ENCODE measurements at regions not wholly inside any gene's neighbourhood (a gene's known extent, or its start where the extent isn't known, plus 50 kb on each side); places are given as distances from the start of the nearest gene placed in this dataset.

DNA sequence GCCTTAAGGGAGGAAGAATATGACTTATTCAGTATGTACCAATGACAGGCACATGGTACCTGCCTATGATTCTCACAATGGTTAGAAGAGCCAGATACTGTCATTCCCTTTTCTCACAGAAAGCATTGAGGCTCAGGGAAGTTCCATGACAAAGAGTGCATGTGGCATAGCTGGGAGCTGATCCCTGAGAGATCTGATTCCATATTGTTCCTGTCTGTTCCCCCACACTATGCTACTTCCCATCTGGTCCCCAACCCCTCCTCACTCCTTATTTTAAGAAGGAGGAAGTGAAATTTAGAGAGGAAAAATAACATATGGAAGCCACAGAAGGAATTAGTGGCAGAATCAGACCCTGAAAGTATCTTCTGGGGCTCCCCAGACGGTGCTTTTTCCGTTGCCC, 500.0 kb downstream of the PLPP3 start:
- peaks cover 0 to 2% of the 10 kb centered on the region in 2 donors for H3K9me3 Mint-ChIP-seq
- no peak overlapping the region for H3K4me3 Mint-ChIP-seq
- no peaks in the 10 kb centered on the region for H3K4me1 Mint-ChIP-seq
- peaks cover 0 to 7% of the 10 kb centered on the region in 2 donors for H3K27me3 Mint-ChIP-seq
- ATAC-seq (replicated peaks) (no peak), DNase-seq (no peak)
- peaks cover 0 to 1% of the 10 kb centered on the region in 2 donors for H3K36me3 Mint-ChIP-seq
- no peak overlapping the region for H3K27ac Mint-ChIP-seq

DNA sequence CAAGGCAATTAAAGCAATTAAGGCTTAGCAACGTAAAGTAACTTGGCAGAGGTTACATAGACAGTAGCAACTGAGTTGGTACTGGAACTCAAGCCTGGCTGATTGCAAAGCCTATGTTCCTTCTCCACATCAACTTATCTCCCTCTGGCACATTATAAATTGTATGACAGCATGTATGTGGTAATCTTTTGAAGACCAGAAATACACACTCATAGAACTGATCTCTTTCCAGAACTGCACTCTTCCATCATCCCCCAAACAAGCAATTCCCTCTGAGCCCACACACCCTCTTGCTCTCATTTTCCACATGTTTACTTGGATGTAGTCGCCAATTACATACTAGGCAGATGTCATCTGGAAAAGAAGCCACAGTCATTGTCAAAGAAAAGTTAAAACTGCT, 502.2 kb downstream of the PLPP3 start:
- no peak overlapping the region for H3K4me3 Mint-ChIP-seq
- H3K27ac Mint-ChIP-seq: no peak overlapping the region
- no peaks in the 10 kb centered on the region for H3K4me1 Mint-ChIP-seq
- DNase-seq: no peak
- H3K27me3 Mint-ChIP-seq: no peaks in the 10 kb centered on the region
- H3K36me3 Mint-ChIP-seq: peaks cover 0 to 1% of the 10 kb centered on the region in 2 donors
- ATAC-seq (replicated peaks): no peak
- peaks cover 0 to 2% of the 10 kb centered on the region in 2 donors for H3K9me3 Mint-ChIP-seq

DNA sequence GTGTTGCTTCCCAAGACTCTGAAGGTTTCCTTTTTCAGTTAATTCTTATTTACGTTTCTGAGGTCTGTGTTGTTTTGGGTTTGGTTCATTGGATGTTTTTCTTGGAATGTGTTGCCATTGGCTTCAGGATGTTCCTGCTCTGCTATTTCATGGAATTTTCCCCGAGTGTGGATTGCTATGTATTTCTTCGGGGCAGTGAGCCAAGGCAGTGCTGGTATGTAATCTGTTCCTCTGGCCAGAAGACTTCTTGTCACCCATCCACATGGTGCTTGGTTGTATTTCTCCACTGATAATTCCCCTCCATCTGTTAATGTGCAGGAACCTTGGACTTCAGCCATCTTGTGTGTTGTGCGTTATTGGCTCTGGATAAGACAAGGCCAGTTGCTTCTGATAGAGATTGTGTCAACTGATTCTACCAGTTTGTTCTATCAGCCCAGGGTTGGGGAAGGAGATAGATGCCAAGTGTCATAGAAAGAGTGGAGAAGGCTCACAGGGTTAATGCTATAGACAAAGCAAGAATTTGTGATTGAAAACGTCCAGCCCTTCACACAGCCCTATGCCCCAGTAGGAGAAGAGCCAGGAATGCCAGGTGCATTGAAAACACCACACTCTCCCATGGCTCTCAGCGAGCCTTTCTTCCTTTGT, 505.2 kb downstream of the PLPP3 start:
- Mint-ChIP-seq H3K4me1 (no peaks in the 10 kb centered on the region), H3K4me3 (no peak overlapping the region), H3K27me3 (peaks cover 0 to 4% of the 10 kb centered on the region in 2 donors), H3K27ac (no peak overlapping the region), H3K9me3 (peaks cover 0 to 2% of the 10 kb centered on the region in 2 donors), H3K36me3 (peaks cover 0 to 1% of the 10 kb centered on the region in 2 donors)
- ATAC-seq (replicated peaks): no peak
- no peak for DNase-seq

DNA sequence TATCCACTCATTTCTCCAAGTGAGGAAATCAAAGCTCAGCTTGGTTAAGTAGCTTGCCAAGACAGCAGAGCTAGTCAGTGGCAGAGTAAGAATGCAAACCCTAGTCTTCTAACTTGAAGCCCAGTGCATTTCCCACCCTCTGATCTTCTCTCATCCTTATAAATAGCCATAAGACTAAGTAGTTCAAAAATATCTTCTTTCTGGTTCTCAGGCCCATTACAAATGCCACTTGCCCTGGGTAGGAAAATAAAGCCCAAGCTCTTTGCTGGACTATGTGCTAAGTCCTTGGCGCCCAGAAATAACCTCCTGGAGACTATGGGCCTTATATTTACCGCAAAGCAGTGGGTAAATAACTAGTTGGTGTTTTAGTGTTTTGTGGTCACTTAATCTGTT, 505.8 kb downstream of the PLPP3 start:
- peaks cover 0 to 4% of the 10 kb centered on the region in 2 donors for H3K27me3 Mint-ChIP-seq
- no peak overlapping the region for H3K4me3 Mint-ChIP-seq
- peaks cover 0 to 1% of the 10 kb centered on the region in 2 donors for H3K36me3 Mint-ChIP-seq
- peaks cover 0 to 2% of the 10 kb centered on the region in 2 donors for H3K9me3 Mint-ChIP-seq
- DNase-seq (no peak), ATAC-seq (replicated peaks) (no peak)
- no peak overlapping the region for H3K27ac Mint-ChIP-seq
- no peaks in the 10 kb centered on the region for H3K4me1 Mint-ChIP-seq

DNA sequence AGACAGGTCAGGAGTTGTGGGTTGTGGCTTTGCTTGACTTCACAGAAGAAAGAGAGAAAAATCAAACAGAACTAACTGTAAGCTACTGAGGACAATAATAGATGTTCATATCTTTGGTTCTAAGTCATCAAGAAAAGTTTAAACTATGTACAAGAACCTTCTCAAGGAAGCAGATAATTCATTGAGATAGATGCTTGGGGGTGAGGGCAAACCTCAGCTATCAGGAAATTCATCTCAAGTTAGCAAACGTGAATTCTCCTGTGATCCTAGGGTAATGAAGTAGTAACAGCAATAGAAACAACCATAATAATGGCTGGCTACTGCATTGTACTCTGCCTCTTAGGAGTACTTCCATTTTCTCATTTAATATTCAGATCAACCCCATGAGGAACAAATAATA, 506.2 kb downstream of the PLPP3 start:
- no peak for ATAC-seq (replicated peaks)
- H3K36me3 Mint-ChIP-seq: peaks cover 0 to 1% of the 10 kb centered on the region in 2 donors

DNA sequence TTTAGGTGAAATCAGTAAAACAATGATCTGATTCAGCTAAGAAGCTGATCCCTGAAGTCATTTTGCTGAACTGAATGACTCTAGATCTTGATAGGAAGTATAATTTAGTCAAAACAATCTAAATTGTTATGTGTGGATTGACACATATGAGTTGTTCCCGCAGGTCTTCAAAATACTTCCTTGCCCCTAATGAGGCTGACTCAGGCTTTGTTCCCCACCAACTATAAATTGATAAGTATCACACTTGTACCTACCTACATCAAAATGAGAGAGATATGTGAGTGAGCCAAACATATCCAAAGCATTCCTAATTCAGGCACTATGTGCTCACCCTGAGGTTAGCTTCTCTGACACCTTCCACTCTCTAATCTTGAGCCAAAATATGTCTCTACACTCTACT, 507.1 kb downstream of the PLPP3 start:
- Mint-ChIP-seq H3K27me3 (peaks cover 0 to 6% of the 10 kb centered on the region in 2 donors), H3K9me3 (peaks cover 0 to 2% of the 10 kb centered on the region in 2 donors), H3K27ac (no peak overlapping the region), H3K36me3 (peaks cover 0 to 1% of the 10 kb centered on the region in 2 donors), H3K4me3 (no peak overlapping the region), H3K4me1 (no peaks in the 10 kb centered on the region)
- no peak for DNase-seq
- ATAC-seq (replicated peaks): no peak

More for the DNA sequence above, 506.2 kb downstream of the PLPP3 start:
- Mint-ChIP-seq H3K4me3 (no peak overlapping the region), H3K27ac (no peak overlapping the region), H3K4me1 (no peaks in the 10 kb centered on the region), H3K9me3 (peaks cover 0 to 2% of the 10 kb centered on the region in 2 donors), H3K27me3 (peaks cover 0 to 4% of the 10 kb centered on the region in 2 donors)
- DNase-seq: no peak

DNA sequence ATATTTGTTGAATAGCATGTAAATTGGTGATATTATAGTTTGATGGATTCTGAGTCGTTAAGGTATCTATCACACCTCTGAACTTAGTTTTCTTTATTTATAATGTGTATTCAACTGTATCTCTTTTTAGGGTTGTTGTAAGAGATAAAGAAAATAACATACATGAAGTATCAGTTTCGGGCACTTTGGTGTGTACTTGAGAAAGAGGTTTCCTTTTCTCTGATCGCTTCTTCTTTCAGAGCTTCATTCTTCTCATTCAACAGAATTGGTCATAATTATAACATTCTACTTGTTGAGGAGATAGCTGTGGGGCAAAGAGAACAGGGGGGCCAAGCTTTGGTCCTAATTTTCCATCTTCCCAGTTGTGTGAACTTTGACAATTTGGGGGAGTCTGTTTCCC, 508.0 kb downstream of the PLPP3 start:
- H3K36me3 Mint-ChIP-seq: peaks cover 0 to under 1% of the 10 kb centered on the region in 2 donors
- H3K27ac Mint-ChIP-seq: no peak overlapping the region
- no peak overlapping the region for H3K4me3 Mint-ChIP-seq
- DNase-seq (no peak), ATAC-seq (replicated peaks) (no peak)
- no peaks in the 10 kb centered on the region for H3K4me1 Mint-ChIP-seq
- peaks cover 0 to under 1% of the 10 kb centered on the region in 2 donors for H3K9me3 Mint-ChIP-seq
- peaks cover 0 to 13% of the 10 kb centered on the region in 2 donors for H3K27me3 Mint-ChIP-seq

DNA sequence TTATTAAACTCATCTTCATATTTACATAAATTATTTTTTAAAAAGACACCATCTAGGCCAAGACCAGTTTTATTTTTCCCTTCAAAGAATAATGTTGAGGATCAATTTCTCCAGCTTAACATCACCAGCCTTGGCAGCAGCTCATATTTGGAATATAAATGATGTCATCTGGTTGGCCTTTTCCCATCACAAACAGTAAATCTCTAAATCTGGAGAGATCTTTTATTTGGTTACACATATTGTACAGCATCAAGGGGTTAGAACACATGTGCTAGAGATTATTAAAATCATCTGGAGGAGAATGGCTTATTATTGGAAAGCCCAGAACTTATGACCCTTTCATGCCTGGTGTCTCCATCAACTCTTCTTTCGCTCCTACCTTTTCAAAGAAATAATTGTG, 508.8 kb downstream of the PLPP3 start:
- H3K27me3 Mint-ChIP-seq: peaks cover 0 to 16% of the 10 kb centered on the region in 2 donors
- no peaks in the 10 kb centered on the region for H3K36me3 Mint-ChIP-seq
- ATAC-seq (replicated peaks) (no peak), DNase-seq (no peak)
- H3K4me1 Mint-ChIP-seq: no peaks in the 10 kb centered on the region
- H3K4me3 Mint-ChIP-seq: no peak overlapping the region
- H3K27ac Mint-ChIP-seq: no peak overlapping the region
- H3K9me3 Mint-ChIP-seq: no peaks in the 10 kb centered on the region

DNA sequence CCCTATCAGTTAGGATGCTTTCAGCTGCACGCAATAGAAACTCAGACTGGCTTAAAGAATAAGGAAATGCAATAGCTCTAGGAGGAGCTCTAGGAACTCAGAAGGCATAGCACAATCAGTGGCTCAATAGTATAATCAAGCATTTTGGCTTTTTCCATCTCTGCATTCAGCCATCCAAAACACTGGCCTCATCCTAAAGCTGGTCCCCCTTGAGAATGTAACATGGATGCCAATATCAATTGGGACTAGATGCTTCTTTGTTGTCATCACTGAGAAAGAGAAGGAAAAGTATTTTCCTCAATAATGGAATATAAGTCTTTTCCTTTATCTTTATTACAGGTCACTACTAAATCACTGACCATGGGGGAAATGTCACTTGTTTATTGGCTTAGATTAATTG, 509.5 kb downstream of the PLPP3 start:
- Mint-ChIP-seq H3K4me3 (no peak overlapping the region), H3K4me1 (no peaks in the 10 kb centered on the region), H3K27me3 (peaks cover 0 to 19% of the 10 kb centered on the region in 2 donors), H3K9me3 (no peaks in the 10 kb centered on the region), H3K27ac (no peak overlapping the region), H3K36me3 (no peaks in the 10 kb centered on the region)
- DNase-seq: no peak
- ATAC-seq (replicated peaks): no peak

DNA sequence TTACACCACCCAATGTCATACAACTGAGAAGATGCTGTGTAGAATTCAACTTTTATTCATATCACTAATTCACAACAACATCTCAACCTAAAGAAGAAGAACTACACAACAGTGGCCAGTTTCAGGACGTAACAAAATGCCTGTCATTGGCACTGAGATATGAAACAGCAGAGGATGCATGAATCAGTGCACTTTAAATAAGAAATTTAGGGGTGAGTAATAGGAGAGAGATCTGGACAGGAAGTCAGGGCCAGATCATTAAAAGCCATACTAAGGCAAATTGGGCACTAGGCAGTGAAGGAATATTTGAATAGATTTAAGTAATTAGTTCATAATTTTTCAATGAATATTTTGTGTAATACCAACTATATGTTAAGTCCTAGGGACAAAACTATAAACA, 510.5 kb downstream of the PLPP3 start:
- no peaks in the 10 kb centered on the region for H3K36me3 Mint-ChIP-seq
- no peaks in the 10 kb centered on the region for H3K9me3 Mint-ChIP-seq
- ATAC-seq (replicated peaks): no peak

DNA sequence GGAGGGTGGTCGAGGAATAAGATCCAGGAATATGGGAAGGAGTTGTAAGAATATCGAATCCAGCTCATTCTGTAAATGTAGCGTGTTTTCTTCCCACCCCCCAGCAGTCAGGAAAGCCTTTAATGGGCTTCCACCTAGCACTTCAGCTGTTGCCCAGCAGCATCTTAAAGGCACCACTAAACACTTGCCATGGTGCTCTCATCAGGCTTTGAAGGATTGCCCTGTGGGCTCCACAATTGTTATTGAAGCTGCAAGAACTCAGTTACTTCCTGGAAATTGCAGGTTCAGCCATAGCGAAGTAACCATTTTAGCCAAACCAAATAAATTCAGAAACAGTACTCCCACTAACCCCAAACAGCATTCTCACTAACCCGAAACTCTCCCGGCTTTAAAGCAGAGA, 511.2 kb downstream of the PLPP3 start:
- Mint-ChIP-seq H3K9me3 (no peaks in the 10 kb centered on the region), H3K27me3 (peaks cover 0 to 19% of the 10 kb centered on the region in 2 donors), H3K4me1 (no peaks in the 10 kb centered on the region), H3K4me3 (no peak overlapping the region), H3K36me3 (no peaks in the 10 kb centered on the region), H3K27ac (no peak overlapping the region)
- DNase-seq (no peak), ATAC-seq (replicated peaks) (no peak)

More for the DNA sequence above, 510.5 kb downstream of the PLPP3 start:
- Mint-ChIP-seq H3K27ac (no peak overlapping the region), H3K4me1 (no peaks in the 10 kb centered on the region), H3K27me3 (peaks cover 0 to 19% of the 10 kb centered on the region in 2 donors), H3K4me3 (no peak overlapping the region)
- DNase-seq: no peak

DNA sequence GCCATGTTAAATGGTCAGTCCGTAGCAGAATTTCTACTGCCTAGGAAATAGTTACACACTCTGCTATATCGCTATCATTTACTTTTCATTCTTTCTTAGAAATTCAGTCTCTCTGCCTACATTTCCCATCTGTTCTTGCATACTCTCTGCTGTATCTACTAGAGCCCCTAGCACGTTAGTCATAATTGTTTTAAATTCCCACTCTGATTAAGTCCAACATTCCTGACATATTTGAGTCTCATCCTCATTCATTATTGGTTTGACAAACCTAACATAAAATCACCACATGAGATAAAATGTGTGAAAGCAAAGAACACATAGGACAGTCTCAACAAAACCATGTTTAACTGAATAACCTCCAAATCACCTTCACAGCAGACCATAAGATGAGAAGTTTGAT, 513.6 kb downstream of the PLPP3 start:
- H3K4me3 Mint-ChIP-seq: no peak overlapping the region
- DNase-seq (no peak), ATAC-seq (replicated peaks) (no peak)
- no peaks in the 10 kb centered on the region for H3K9me3 Mint-ChIP-seq
- peaks cover 0 to 19% of the 10 kb centered on the region in 2 donors for H3K27me3 Mint-ChIP-seq
- H3K27ac Mint-ChIP-seq: no peak overlapping the region
- H3K36me3 Mint-ChIP-seq: no peaks in the 10 kb centered on the region
- peaks cover 8 to 10% of the 10 kb centered on the region in 2 donors for H3K4me1 Mint-ChIP-seq

DNA sequence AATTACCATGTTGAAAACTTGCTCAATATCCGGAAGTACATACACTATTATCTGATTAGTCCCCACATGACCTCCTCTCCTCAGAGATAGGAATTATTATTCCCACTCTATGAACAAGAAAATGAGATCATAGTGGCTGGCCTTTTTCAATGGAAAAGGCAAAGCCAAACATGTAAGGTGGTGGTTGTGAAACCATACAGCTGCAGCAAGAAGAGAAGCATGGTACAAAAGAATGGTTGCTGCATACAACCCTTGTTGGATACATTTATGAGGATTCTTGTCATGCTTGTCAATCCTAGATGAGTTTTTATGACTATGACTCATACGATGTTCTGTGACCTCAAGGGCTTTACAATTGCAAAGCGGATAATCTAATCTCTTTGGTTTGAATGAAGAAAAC, 514.7 kb downstream of the PLPP3 start:
- Mint-ChIP-seq H3K27me3 (peaks cover 0 to 19% of the 10 kb centered on the region in 2 donors), H3K4me3 (no peak overlapping the region), H3K9me3 (no peaks in the 10 kb centered on the region), H3K4me1 (peaks cover 8 to 10% of the 10 kb centered on the region in 2 donors), H3K36me3 (no peaks in the 10 kb centered on the region), H3K27ac (no peak overlapping the region)
- DNase-seq (no peak), ATAC-seq (replicated peaks) (no peak)

DNA sequence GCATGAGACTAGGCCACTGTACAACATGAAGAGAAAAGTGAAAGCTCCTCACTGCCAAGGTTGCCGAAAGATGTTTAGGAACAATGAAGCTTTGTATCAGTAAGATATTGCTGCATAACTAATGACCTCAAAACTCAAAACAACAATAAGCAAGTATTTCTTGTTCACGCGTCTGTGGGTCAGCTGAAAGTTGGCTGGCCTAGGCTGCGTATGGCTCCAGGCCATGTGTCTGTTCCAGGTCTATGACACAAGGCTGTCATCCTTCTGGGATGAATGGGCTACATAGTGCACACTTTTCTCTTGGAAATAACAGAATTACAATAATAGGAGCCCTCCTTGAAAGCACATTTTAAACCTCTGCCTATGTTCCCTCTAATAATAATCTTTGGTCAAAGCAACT, 515.9 kb downstream of the PLPP3 start:
- H3K27me3 Mint-ChIP-seq: peaks cover 0 to 15% of the 10 kb centered on the region in 2 donors
- no peak overlapping the region for H3K27ac Mint-ChIP-seq
- no peak for ATAC-seq (replicated peaks)
- no peak overlapping the region for H3K4me3 Mint-ChIP-seq
- no peaks in the 10 kb centered on the region for H3K9me3 Mint-ChIP-seq
- H3K36me3 Mint-ChIP-seq: no peaks in the 10 kb centered on the region
- H3K4me1 Mint-ChIP-seq: peaks cover 8 to 10% of the 10 kb centered on the region in 2 donors
- DNase-seq: no peak

DNA sequence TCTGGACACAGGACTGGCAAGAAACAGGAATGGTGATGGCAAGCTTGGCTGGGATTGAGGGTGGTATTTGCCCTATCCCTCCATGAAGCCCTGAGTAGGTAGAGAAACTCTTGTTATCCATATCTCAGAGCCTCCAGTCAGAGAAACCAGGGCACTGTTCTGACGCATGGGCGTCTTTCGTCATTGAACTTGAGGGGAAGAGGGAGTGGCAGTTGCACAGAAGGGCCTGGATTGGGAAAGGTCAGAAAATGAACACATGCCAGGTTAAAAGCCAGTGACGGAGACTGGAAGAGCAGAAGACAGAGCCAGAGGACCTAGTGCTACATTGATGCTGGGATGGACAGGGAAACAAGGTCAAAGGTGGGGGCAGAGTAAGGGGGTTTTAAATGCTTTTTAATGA, 516.7 kb downstream of the PLPP3 start:
- Mint-ChIP-seq H3K4me1 (peaks cover 8 to 10% of the 10 kb centered on the region in 2 donors), H3K9me3 (no peaks in the 10 kb centered on the region), H3K27ac (no peak overlapping the region), H3K36me3 (no peaks in the 10 kb centered on the region), H3K27me3 (peaks cover 0 to 15% of the 10 kb centered on the region in 2 donors), H3K4me3 (no peak overlapping the region)
- DNase-seq (no peak), ATAC-seq (replicated peaks) (no peak)
